K562 (cell line): ENCODE measurements at regions not wholly inside any gene's neighbourhood (a gene's known extent, or its start where the extent isn't known, plus 50 kb on each side); places are given as distances from the start of the nearest gene placed in this dataset.

Experiments
- ATAC-seq: fragments of 200-7000 bp; cut with Tn5 transposase; 3 replicates; pipeline ENCODE4 v1.9.1; 2020; ENCODE audit warnings: moderate library complexity
- BruUV-seq: library from RNA; stranded (reverse); fragments of 400-500 nt; replicated peaks from 2 replicates; lab custom pipeline; 2021; lab: Mats Ljungman, UMichigan
- CTCF ChIA-PET: fragments of 300-600 bp; formaldehyde crosslinking; extraction: SDS; loops from one replicate; lab custom pipeline; 2021; ENCODE audit warnings: low intra/inter-chr PET ratio; lab: Yijun Ruan, JAX
- POLR2A ChIA-PET: fragments of 300-600, 350-650 bp; sonication (Branson Sonifier 250); formaldehyde crosslinking; extraction: SDS; loops from one replicate; lab custom pipeline; 2021; ENCODE audit warnings: antibody characterized with exemption, inconsistent platforms; lab: Yijun Ruan, JAX
- DNase-seq, 4 experiments: peaks; one replicate each; pipeline versions ENCODE4 v3.0.0 to v3.0.0-alpha.2; 2011 to 2018; ENCODE audit warnings: low spot score in 3 of 4, mixed read lengths in 3 of 4; ENCODE audit errors: extremely low read depth in 1 of 4
- FAIRE-seq: peaks from 2 replicates; lab custom pipeline; 2011; peaks lifted over from hg19 to GRCh38; lab: Jason Lieb, UNC
- H2AFZ ChIP-seq: 2 replicates; pipeline ENCODE4 v1.6.0; 2011; ENCODE audit warnings: low read depth, low read length, control low read depth, inconsistent platforms
- H3K27ac ChIP-seq: fragments of 200-600 bp; 3 replicates; pipeline ENCODE4 v1.8.0; 2011; ENCODE audit warnings: low read depth, mild to moderate bottlenecking, control low read depth, inconsistent platforms, low read length, moderate library complexity, mixed read lengths; ENCODE audit errors: extremely low read depth
- H3K27me3 ChIP-seq, 2 experiments: fragments of 300-600 bp in 1 of 2; 2 replicates in 1 of 2; 3 replicates in 1 of 2; pipeline versions ENCODE4 v1.6.0 to v1.8.0; 2011; ENCODE audit warnings: inconsistent platforms in 2 of 2, low read length in 2 of 2, mild to moderate bottlenecking in 1 of 2, mixed read lengths in 1 of 2, moderate library complexity in 1 of 2; ENCODE audit not compliant: control insufficient read depth in 2 of 2, insufficient read depth in 2 of 2
- H3K36me3 ChIP-seq: fragments of 300-600 bp; 3 replicates; pipeline ENCODE4 v1.8.0; 2011; ENCODE audit warnings: mild to moderate bottlenecking, low read length, inconsistent platforms; ENCODE audit not compliant: control insufficient read depth, insufficient read depth
- H3K4me1 ChIP-seq, 2 experiments: fragments of 200-600 bp in 1 of 2; replicated peaks in 1 of 2; 2 replicates in 1 of 2; 3 replicates in 1 of 2; pipeline versions ENCODE4 v1.5.1 to v1.8.0; 2011; ENCODE audit warnings: inconsistent platforms in 2 of 2, low read length in 2 of 2, mild to moderate bottlenecking in 1 of 2, mixed read lengths in 1 of 2, moderate library complexity in 1 of 2; ENCODE audit not compliant: control insufficient read depth in 2 of 2, insufficient read depth in 2 of 2
- H3K4me2 ChIP-seq: 2 replicates; pipeline ENCODE4 v1.6.1; 2011; ENCODE audit warnings: low read length, control low read depth, inconsistent platforms, mixed read lengths; ENCODE audit not compliant: insufficient read depth
- H3K4me3 ChIP-seq: fragments of 200-600 bp; sonication (generic), shearing (Covaris generic); 2 replicates; pipeline ENCODE4 v1.5.1; 2016; ENCODE audit warnings: control low read depth, inconsistent platforms
- H3K79me2 ChIP-seq: fragments of 200-600 bp; 3 replicates; pipeline ENCODE4 v1.8.0; 2011; ENCODE audit warnings: low read length, inconsistent platforms; ENCODE audit not compliant: control insufficient read depth, insufficient read depth
- H3K9ac ChIP-seq, 2 experiments: 2 replicates each; pipeline versions ENCODE4 v1.6.0 to v1.6.1; 2011; ENCODE audit warnings: low read depth in 2 of 2, low read length in 2 of 2, control low read depth in 1 of 2, inconsistent platforms in 1 of 2, mild to moderate bottlenecking in 1 of 2, mixed read lengths in 1 of 2; ENCODE audit not compliant: insufficient read depth in 1 of 2
- H3K9me1 ChIP-seq: one replicate; pipeline ENCODE4 v1.6.0; 2011; ENCODE audit warnings: inconsistent platforms, mild to moderate bottlenecking, low read length, moderate library complexity; ENCODE audit not compliant: control insufficient read depth, insufficient read depth
- H3K9me3 ChIP-seq: replicated peaks from 2 replicates; pipeline ENCODE4 v1.5.1; 2011; ENCODE audit warnings: low read depth, low read length, inconsistent platforms; ENCODE audit not compliant: control insufficient read depth, insufficient read depth
- H4K20me1 ChIP-seq: replicated peaks from 2 replicates; pipeline ENCODE4 v1.6.1; 2011; ENCODE audit warnings: low read length, inconsistent platforms, mixed read lengths; ENCODE audit not compliant: control insufficient read depth, insufficient read depth
- IRF2 ChIP-seq: sonication (generic); formaldehyde crosslinking; IDR thresholded peaks from 2 replicates; pipeline ENCODE4 v1.8.1; 2022; ENCODE audit warnings: mild to moderate bottlenecking, missing genetic modification reagents
- MYC ChIP-seq, 2 experiments: fragments of 250-450 bp in 1 of 2; sonication (Bioruptor Pico) in 1 of 2; IDR thresholded peaks; 2 replicates each; pipeline versions ENCODE4 v1.5.1 to v1.6.1; 2012 to 2021; ENCODE audit warnings: low read depth in 2 of 2, borderline replicate concordance in 1 of 2, improper control_type of control experiment in 1 of 2, low read length in 1 of 2, mild to moderate bottlenecking in 1 of 2, moderate library complexity in 1 of 2
- PHTF2 ChIP-seq: fragments of 250-450 bp; sonication (Bioruptor Pico); IDR thresholded peaks from 2 replicates; pipeline ENCODE4 v1.5.0; 2021; ENCODE audit warnings: mild to moderate bottlenecking
- RB1 ChIP-seq: fragments of 450-650 bp; IDR thresholded peaks from 2 replicates; pipeline ENCODE4 v1.6.1; 2017; ENCODE audit warnings: low read depth, mild to moderate bottlenecking
- SPI1 ChIP-seq: IDR thresholded peaks from 2 replicates; pipeline ENCODE4 v1.6.1; 2011; ENCODE audit warnings: low read depth, low read length, control low read depth, borderline replicate concordance
- ZFP30 ChIP-seq: fragments of 250-450 bp; sonication (Bioruptor Pico); IDR thresholded peaks from 2 replicates; pipeline ENCODE4 v1.8.0; 2022; ENCODE audit warnings: moderate library complexity, mild to moderate bottlenecking, inconsistent platforms, borderline replicate concordance
- ZNF121 ChIP-seq: sonication (generic); formaldehyde crosslinking; conservative IDR thresholded peaks from 2 replicates; pipeline ENCODE4 v1.8.0; 2022; ENCODE audit warnings: missing genetic modification reagents
- WGBS: fragments of 100-300 bp; shearing (Covaris generic); methylation state at CpG from one replicate; pipeline ENCODE4 v1.1.6; 2016; ENCODE audit warnings: low coverage, mixed read lengths; ENCODE audit not compliant: insufficient coverage; ENCODE audit errors: missing lambda C conversion rate; 5-methylcytosine and 5-hydroxymethylcytosine counted together
- in situ Hi-C: fragments of 300-500 bp; cut with MboI; formaldehyde crosslinking; loops from 4 replicates; pipeline ENCODE4 v1.15.0; 2018; ENCODE audit warnings: inconsistent platforms, mixed read lengths
- intact Hi-C: fragments of 100-400 bp; cut with micrococcal nuclease; formaldehyde crosslinking; loops from 2 replicates; pipeline ENCODE4 v1.14.2; 2022
- TF ChIP-seq, protein P1 (sequence below): fragments of 450-650 bp; formaldehyde crosslinking; IDR thresholded peaks from 2 replicates; pipeline ENCODE4 v1.4.0; 2022; ENCODE audit warnings: missing genetic modification characterization
- TF ChIP-seq, protein P2 (sequence below): fragments of 450-650 bp; formaldehyde crosslinking; IDR thresholded peaks from 2 replicates; pipeline ENCODE4 v1.4.0; 2020; ENCODE audit warnings: mild to moderate bottlenecking, moderate library complexity
- TF ChIP-seq, protein P3 (sequence below): fragments of 250-450 bp; sonication (Bioruptor Pico); IDR thresholded peaks from 2 replicates; pipeline ENCODE4 v1.4.0; 2020; ENCODE audit warnings: mild to moderate bottlenecking, moderate library complexity, borderline replicate concordance

DNA sequence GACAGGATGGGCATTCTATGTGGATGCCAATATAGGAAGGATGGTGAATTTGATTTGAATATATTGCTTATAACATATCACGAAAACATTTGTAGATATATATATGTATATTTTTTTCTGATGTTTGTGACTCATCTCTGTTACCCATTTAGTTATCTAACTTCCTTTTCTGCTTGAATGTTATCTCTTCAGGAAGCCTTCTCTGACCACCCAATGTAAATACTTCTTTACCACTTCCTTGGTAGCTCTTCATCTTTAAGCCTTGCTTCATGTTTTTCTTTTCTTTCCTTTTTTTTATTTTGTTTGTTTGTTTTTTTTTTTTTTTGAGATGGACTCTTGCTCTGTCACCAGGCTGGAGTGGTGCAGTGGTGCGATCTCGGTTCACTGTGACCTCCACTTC is 260.5 kb upstream of the EPHA7 start (continued):
- no peak for TF ChIP-seq ZNF121 (CRISPR knock-in tag)
- TF ChIP-seq, all 486 proteins: peak for 0

DNA sequence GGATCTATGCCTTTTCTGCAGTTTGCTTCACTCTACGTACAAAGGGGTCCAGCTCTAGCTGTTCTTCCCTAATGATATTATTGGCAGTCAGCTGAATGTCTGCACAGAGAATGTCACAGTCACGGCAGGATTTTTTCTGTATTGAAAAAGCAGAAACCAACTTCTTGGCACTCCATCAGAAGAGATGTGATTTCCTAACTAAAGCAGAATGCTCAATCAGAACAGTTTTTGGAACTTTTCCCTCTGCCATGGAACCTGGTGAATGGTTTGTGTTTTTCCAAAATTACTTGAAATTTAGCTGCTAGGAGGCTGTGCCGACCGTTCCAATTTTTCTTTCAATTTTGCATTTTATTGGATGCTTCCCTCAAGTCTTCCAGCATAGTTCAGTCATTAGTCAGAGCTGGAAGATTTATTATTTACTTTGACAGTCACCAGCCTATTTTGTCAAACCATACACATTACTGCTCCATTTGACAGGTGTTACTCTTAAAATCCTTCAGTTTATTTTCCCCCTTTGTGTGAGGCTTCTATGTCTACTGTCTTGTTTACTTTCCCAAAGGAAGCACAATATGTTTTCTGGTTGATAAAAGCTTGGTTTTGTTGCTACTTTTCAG is 259.6 kb upstream of the EPHA7 start:
- CTCF ChIA-PET = no interaction called here
- no peak for ATAC-seq
- POLR2A ChIA-PET = no interaction called here
- intact Hi-C loops = no loop called here
- WGBS = 0% methylated on average over 4 of the region's 4 CpGs
- no peak for DNase-seq
- H2AFZ ChIP-seq = no peak overlapping the region
- no peaks in the 10 kb centered on the region for H3K27me3 ChIP-seq
- no peak overlapping the region for H3K27ac ChIP-seq
- H3K9ac ChIP-seq = no peak overlapping the region
- no peak for FAIRE-seq
- no peaks in the 10 kb centered on the region for H3K4me1 ChIP-seq
- no peaks in the 10 kb centered on the region for H4K20me1 ChIP-seq
- H3K4me3 ChIP-seq = no peak overlapping the region
- H3K79me2 ChIP-seq = no peaks in the 10 kb centered on the region
- TF ChIP-seq, protein P1, sequence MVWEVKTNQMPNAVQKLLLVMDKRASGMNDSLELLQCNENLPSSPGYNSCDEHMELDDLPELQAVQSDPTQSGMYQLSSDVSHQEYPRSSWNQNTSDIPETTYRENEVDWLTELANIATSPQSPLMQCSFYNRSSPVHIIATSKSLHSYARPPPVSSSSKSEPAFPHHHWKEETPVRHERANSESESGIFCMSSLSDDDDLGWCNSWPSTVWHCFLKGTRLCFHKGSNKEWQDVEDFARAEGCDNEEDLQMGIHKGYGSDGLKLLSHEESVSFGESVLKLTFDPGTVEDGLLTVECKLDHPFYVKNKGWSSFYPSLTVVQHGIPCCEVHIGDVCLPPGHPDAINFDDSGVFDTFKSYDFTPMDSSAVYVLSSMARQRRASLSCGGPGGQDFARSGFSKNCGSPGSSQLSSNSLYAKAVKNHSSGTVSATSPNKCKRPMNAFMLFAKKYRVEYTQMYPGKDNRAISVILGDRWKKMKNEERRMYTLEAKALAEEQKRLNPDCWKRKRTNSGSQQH (CRISPR knock-in tag) = no peak
- TF ChIP-seq PHTF2 (CRISPR knock-in tag) (no peak), MYC (IDR thresholded peaks at IDR 0.05; ENCODE audit: low read depth, low read length) (no peak), MYC (CRISPR knock-in tag; IDR thresholded peaks at IDR 0.05; ENCODE audit: borderline replicate concordance, low read depth) (no peak), ZFP30 (CRISPR knock-in tag) (no peak), IRF2 (CRISPR knock-in tag) (no peak), RB1 (no peak), SPI1 (no peak)
- TF ChIP-seq, protein P2, sequence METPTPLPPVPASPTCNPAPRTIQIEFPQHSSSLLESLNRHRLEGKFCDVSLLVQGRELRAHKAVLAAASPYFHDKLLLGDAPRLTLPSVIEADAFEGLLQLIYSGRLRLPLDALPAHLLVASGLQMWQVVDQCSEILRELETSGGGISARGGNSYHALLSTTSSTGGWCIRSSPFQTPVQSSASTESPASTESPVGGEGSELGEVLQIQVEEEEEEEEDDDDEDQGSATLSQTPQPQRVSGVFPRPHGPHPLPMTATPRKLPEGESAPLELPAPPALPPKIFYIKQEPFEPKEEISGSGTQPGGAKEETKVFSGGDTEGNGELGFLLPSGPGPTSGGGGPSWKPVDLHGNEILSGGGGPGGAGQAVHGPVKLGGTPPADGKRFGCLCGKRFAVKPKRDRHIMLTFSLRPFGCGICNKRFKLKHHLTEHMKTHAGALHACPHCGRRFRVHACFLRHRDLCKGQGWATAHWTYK (CRISPR knock-in tag) = no peak
- TF ChIP-seq, protein P3, sequence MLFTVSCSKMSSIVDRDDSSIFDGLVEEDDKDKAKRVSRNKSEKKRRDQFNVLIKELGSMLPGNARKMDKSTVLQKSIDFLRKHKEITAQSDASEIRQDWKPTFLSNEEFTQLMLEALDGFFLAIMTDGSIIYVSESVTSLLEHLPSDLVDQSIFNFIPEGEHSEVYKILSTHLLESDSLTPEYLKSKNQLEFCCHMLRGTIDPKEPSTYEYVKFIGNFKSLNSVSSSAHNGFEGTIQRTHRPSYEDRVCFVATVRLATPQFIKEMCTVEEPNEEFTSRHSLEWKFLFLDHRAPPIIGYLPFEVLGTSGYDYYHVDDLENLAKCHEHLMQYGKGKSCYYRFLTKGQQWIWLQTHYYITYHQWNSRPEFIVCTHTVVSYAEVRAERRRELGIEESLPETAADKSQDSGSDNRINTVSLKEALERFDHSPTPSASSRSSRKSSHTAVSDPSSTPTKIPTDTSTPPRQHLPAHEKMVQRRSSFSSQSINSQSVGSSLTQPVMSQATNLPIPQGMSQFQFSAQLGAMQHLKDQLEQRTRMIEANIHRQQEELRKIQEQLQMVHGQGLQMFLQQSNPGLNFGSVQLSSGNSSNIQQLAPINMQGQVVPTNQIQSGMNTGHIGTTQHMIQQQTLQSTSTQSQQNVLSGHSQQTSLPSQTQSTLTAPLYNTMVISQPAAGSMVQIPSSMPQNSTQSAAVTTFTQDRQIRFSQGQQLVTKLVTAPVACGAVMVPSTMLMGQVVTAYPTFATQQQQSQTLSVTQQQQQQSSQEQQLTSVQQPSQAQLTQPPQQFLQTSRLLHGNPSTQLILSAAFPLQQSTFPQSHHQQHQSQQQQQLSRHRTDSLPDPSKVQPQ = no peak
- H3K4me2 ChIP-seq = no peak overlapping the region
- in situ Hi-C loops = no loop called here
- H3K36me3 ChIP-seq = no peaks in the 10 kb centered on the region
- no TSS peak for BruUV-seq
- no peaks in the 10 kb centered on the region; the same call in 1 of the 2 replicates for H3K9me3 ChIP-seq
- no peaks in the 10 kb centered on the region for H3K9me1 ChIP-seq
